ENCODE measurements at regions not wholly inside any gene's neighbourhood (a gene's known extent, or its start where the extent isn't known, plus 50 kb on each side); places are given as distances from the start of the nearest gene placed in this dataset.

GRCh38 chr7:133201470-133201869, 51.4 kb upstream of the EXOC4 start:
- TF ChIP-seq POLR2AphosphoS5 (IDR thresholded peaks at IDR 0.05; ENCODE audit: low read depth, low read length) (no peak), PAX5 (IDR thresholded peaks at IDR 0.05; ENCODE audit: insufficient read depth, low read length, severe bottlenecking) (no peak), SPI1 (IDR thresholded peaks at IDR 0.05; ENCODE audit: low read depth, low read length) (no peak), TAF1 (IDR thresholded peaks at IDR 0.05; ENCODE audit: low read depth, low read length) (no peak), POLR2A (IDR thresholded peaks at IDR 0.05; ENCODE audit: low read depth, low read length) (no peak), POU2F2 (IDR thresholded peaks at IDR 0.05; ENCODE audit: low read depth, low read length) (no peak)
- DNase-seq (ENCODE audit: insufficient read length, low spot score) (no peak), FAIRE-seq (no peak)

GRCh38 chr7:133202942-133203341, 49.9 kb upstream of the EXOC4 start:
- DNase-seq (ENCODE audit: insufficient read length, low spot score) (no peak), FAIRE-seq (no peak)
- no peak for TF ChIP-seq POLR2AphosphoS5 (IDR thresholded peaks at IDR 0.05; ENCODE audit: low read depth, low read length)
- no peak for TF ChIP-seq POLR2A (IDR thresholded peaks at IDR 0.05; ENCODE audit: low read depth, low read length)
- no peak for TF ChIP-seq SPI1 (IDR thresholded peaks at IDR 0.05; ENCODE audit: low read depth, low read length)
- TF ChIP-seq PAX5 (IDR thresholded peaks at IDR 0.05; ENCODE audit: insufficient read depth, low read length, severe bottlenecking): no peak
- no peak for TF ChIP-seq TAF1 (IDR thresholded peaks at IDR 0.05; ENCODE audit: low read depth, low read length)
- no peak for TF ChIP-seq POU2F2 (IDR thresholded peaks at IDR 0.05; ENCODE audit: low read depth, low read length)

Measured in GM12891 (cell line).